ENCODE measurements at regions not wholly inside any gene's neighbourhood (a gene's known extent, or its start where the extent isn't known, plus 50 kb on each side); places are given as distances from the start of the nearest gene placed in this dataset.

DNA sequence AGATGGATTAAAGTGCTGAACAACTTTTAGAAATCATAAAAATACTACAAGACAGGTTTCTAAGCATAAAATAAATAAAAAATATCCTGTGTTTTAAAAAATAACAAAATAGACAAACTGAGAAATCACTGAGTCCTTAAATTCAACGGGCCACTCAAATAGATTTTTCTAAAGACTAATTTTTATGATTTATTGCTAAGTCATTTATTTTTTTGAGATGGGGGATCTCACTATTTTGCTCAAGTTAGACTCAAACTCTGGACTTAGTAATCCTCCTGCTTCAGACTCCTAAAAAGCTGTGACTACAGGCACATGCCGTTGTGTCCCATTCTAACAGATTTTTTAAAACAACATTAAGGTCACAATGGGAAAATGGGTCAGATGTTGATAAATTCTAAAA lies 121.0 kb upstream of the THSD7A start:
- Mint-ChIP-seq H3K4me3 (no peak overlapping the region), H3K27me3 (no peaks in the 10 kb centered on the region), H3K4me1 (ENCODE audit: low read depth) (no peaks in the 10 kb centered on the region), H3K27ac (no peak overlapping the region), H3K36me3 (no peaks in the 10 kb centered on the region), H3K9me3 (peaks cover 2% of the 10 kb centered on the region)
- no peak for DNase-seq
- intact Hi-C loops (cut with micrococcal nuclease), result no loop called here
- ChIA-PET POLR2A (no interaction called here), CTCF (no interaction called here)

GRCh38 chr7:11956991-11957390 lies 125.0 kb upstream of the THSD7A start:
- no peaks in the 10 kb centered on the region for H3K4me1 Mint-ChIP-seq (ENCODE audit: low read depth)
- no peak overlapping the region for H3K4me3 Mint-ChIP-seq
- ChIA-PET POLR2A (no interaction called here), CTCF (no interaction called here)
- H3K27ac Mint-ChIP-seq, result no peak overlapping the region
- no peak for DNase-seq
- H3K27me3 Mint-ChIP-seq, result no peaks in the 10 kb centered on the region
- H3K9me3 Mint-ChIP-seq, result no peaks in the 10 kb centered on the region
- H3K36me3 Mint-ChIP-seq, result no peaks in the 10 kb centered on the region
- intact Hi-C loops (cut with micrococcal nuclease), result no loop called here

DNA sequence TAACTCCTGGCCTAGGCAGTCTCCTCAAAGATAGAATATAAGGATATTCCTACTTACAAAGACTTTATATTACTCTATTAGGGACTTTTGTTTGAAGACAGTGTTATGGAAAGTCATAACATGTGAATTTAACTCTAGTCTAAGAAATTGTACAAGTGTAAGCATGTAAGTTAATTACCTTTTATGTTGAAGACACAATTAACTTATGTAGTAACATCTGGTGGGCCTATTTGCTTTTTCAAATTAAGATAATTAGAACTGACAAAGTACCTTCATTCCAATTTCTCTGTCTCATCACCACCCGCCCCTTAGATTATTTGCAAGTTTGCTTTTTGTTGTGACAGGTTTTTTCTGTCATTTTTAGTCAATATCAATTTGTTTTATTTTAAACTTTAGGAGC lies 126.0 kb upstream of the THSD7A start:
- Mint-ChIP-seq H3K36me3 (no peaks in the 10 kb centered on the region), H3K9me3 (no peaks in the 10 kb centered on the region), H3K27ac (no peak overlapping the region), H3K4me1 (ENCODE audit: low read depth) (no peaks in the 10 kb centered on the region), H3K27me3 (no peaks in the 10 kb centered on the region), H3K4me3 (no peak overlapping the region)
- ChIA-PET CTCF (no interaction called here), POLR2A (no interaction called here)
- intact Hi-C loops (cut with micrococcal nuclease), result no loop called here
- DNase-seq, result no peak

GRCh38 chr7:11959121-11959520 lies 127.1 kb upstream of the THSD7A start:
- intact Hi-C loops (cut with micrococcal nuclease), result no loop called here
- no peaks in the 10 kb centered on the region for H3K9me3 Mint-ChIP-seq
- DNase-seq, result no peak
- H3K4me3 Mint-ChIP-seq, result no peak overlapping the region
- ChIA-PET POLR2A (no interaction called here), CTCF (no interaction called here)
- no peaks in the 10 kb centered on the region for H3K36me3 Mint-ChIP-seq
- H3K27me3 Mint-ChIP-seq, result no peaks in the 10 kb centered on the region
- no peaks in the 10 kb centered on the region for H3K4me1 Mint-ChIP-seq (ENCODE audit: low read depth)
- no peak overlapping the region for H3K27ac Mint-ChIP-seq

- H3K9me3 Mint-ChIP-seq, result no peaks in the 10 kb centered on the region
- intact Hi-C loops (cut with micrococcal nuclease), result no loop called here
- ChIA-PET POLR2A (no interaction called here), CTCF (no interaction called here)
- no peak overlapping the region for H3K4me3 Mint-ChIP-seq
- no peak overlapping the region for H3K27ac Mint-ChIP-seq
- peaks cover 3% of the 10 kb centered on the region for H3K27me3 Mint-ChIP-seq
- no peaks in the 10 kb centered on the region for H3K4me1 Mint-ChIP-seq (ENCODE audit: low read depth)
- no peak for DNase-seq
- H3K36me3 Mint-ChIP-seq, result no peaks in the 10 kb centered on the region
Measured at GRCh38 chr7:11960621-11961020, 128.6 kb upstream of the THSD7A start.

- intact Hi-C loops (cut with micrococcal nuclease), result no loop called here
- Mint-ChIP-seq H3K9me3 (peaks cover 15% of the 10 kb centered on the region), H3K36me3 (no peaks in the 10 kb centered on the region), H3K27ac (no peak overlapping the region), H3K27me3 (peaks cover under 1% of the 10 kb centered on the region), H3K4me1 (ENCODE audit: low read depth) (no peaks in the 10 kb centered on the region), H3K4me3 (no peak overlapping the region)
- ChIA-PET POLR2A (no interaction called here), CTCF (no interaction called here)
- DNase-seq, result no peak
Measured at GRCh38 chr7:11969643-11970042, 137.6 kb upstream of the THSD7A start.

- ChIA-PET CTCF (no interaction called here), POLR2A (no interaction called here)
- Mint-ChIP-seq H3K36me3 (no peaks in the 10 kb centered on the region), H3K27ac (no peak overlapping the region), H3K27me3 (no peaks in the 10 kb centered on the region), H3K4me1 (ENCODE audit: low read depth) (no peaks in the 10 kb centered on the region), H3K4me3 (no peak overlapping the region), H3K9me3 (peaks cover 15% of the 10 kb centered on the region)
- DNase-seq, result no peak
- intact Hi-C loops (cut with micrococcal nuclease), result no loop called here
Measured at GRCh38 chr7:11970132-11970531, 138.1 kb upstream of the THSD7A start.

GRCh38 chr7:11985376-11985775 lies 153.4 kb upstream of the THSD7A start:
- H3K4me1 Mint-ChIP-seq (ENCODE audit: low read depth), result no peaks in the 10 kb centered on the region
- H3K27me3 Mint-ChIP-seq, result no peaks in the 10 kb centered on the region
- no peak overlapping the region for H3K4me3 Mint-ChIP-seq
- no peak overlapping the region for H3K27ac Mint-ChIP-seq
- ChIA-PET CTCF (no interaction called here), POLR2A (no interaction called here)
- DNase-seq, result no peak
- intact Hi-C loops (cut with micrococcal nuclease), result no loop called here
- H3K9me3 Mint-ChIP-seq, result peaks cover 9% of the 10 kb centered on the region
- H3K36me3 Mint-ChIP-seq, result no peaks in the 10 kb centered on the region

GRCh38 chr7:11985971-11986370 lies 154.0 kb upstream of the THSD7A start:
- Mint-ChIP-seq H3K9me3 (peaks cover 9% of the 10 kb centered on the region), H3K27me3 (no peaks in the 10 kb centered on the region), H3K4me3 (no peak overlapping the region), H3K36me3 (no peaks in the 10 kb centered on the region), H3K4me1 (ENCODE audit: low read depth) (no peaks in the 10 kb centered on the region), H3K27ac (no peak overlapping the region)
- no peak for DNase-seq
- ChIA-PET CTCF (no interaction called here), POLR2A (no interaction called here)
- intact Hi-C loops (cut with micrococcal nuclease), result no loop called here

GRCh38 chr7:11988186-11988585 lies 156.2 kb upstream of the THSD7A start:
- CTCF ChIA-PET, result no interaction called here
- H3K4me3 Mint-ChIP-seq, result no peak overlapping the region

GRCh38 chr7:12002428-12002827 lies 170.4 kb upstream of the THSD7A start:
- H3K9me3 Mint-ChIP-seq, result no peaks in the 10 kb centered on the region
- no peaks in the 10 kb centered on the region for H3K36me3 Mint-ChIP-seq
- intact Hi-C loops (cut with micrococcal nuclease), result no loop called here
- ChIA-PET POLR2A (no interaction called here), CTCF (interaction anchor here (0.8 kb wide), 1 partner anchor 10 kb away, joined by 3 read pairs; no protein-coding TSS in a partner anchor)
- no peaks in the 10 kb centered on the region for H3K27me3 Mint-ChIP-seq
- no peak overlapping the region for H3K4me3 Mint-ChIP-seq
- H3K4me1 Mint-ChIP-seq (ENCODE audit: low read depth), result no peaks in the 10 kb centered on the region
- no peak overlapping the region for H3K27ac Mint-ChIP-seq
- DNase-seq, result no peak

More at GRCh38 chr7:11988186-11988585, 156.2 kb upstream of the THSD7A start:
- H3K27me3 Mint-ChIP-seq, result no peaks in the 10 kb centered on the region
- no peaks in the 10 kb centered on the region for H3K36me3 Mint-ChIP-seq
- intact Hi-C loops (cut with micrococcal nuclease), result no loop called here
- POLR2A ChIA-PET, result no interaction called here
- DNase-seq, result no peak
- H3K27ac Mint-ChIP-seq, result no peak overlapping the region
- peaks cover 5% of the 10 kb centered on the region for H3K9me3 Mint-ChIP-seq
- H3K4me1 Mint-ChIP-seq (ENCODE audit: low read depth), result no peaks in the 10 kb centered on the region

DNA sequence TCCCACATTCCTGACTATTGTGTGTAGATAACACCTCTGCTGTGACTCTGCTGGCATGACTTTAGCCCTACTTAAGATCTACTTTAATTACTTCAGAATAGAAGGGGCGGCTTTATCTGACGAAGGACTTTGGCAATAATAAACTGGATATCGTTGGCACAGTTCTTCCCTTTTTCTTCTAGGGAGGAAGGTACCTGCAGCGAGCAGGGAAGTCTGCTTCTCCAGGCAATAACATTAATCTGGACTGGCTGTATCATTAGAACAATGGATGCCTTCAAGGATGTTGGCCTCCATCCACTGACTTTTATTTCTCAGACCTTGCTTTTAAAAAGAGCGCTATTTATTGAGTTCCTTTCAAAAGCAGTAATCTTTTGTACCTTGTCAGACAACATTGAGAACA lies 172.6 kb upstream of the THSD7A start:
- Mint-ChIP-seq H3K4me3 (no peak overlapping the region), H3K27me3 (no peaks in the 10 kb centered on the region), H3K27ac (no peak overlapping the region), H3K36me3 (no peaks in the 10 kb centered on the region), H3K4me1 (ENCODE audit: low read depth) (no peaks in the 10 kb centered on the region), H3K9me3 (no peaks in the 10 kb centered on the region)
- no peak for DNase-seq
- ChIA-PET POLR2A (no interaction called here), CTCF (no interaction called here)
- intact Hi-C loops (cut with micrococcal nuclease), result no loop called here

DNA sequence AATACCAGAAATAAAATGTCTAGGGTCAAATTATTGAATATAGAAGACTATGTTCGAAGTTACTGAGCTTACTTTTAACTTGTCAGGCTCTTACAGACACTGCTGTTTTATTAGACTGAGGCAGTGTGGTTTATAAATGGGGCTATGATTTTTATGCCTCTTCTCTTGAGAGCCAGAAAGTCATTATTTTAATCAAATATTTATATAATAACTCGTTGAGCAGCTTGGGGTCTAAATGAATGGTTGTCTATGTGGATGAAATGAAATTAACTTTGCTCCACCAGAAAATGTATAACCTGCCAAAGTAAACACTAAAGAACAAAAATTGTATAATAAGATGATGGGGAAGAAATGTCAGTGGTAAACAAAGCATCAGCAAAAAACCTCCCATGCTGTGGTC lies 175.6 kb upstream of the THSD7A start:
- DNase-seq, result no peak

GRCh38 chr7:12013983-12014382 lies 182.0 kb upstream of the THSD7A start:
- no peak for DNase-seq
- Mint-ChIP-seq H3K27me3 (no peaks in the 10 kb centered on the region), H3K36me3 (no peaks in the 10 kb centered on the region), H3K9me3 (no peaks in the 10 kb centered on the region), H3K4me1 (ENCODE audit: low read depth) (no peaks in the 10 kb centered on the region), H3K4me3 (no peak overlapping the region), H3K27ac (no peak overlapping the region)
- CTCF ChIA-PET, result no interaction called here
- POLR2A ChIA-PET, result no interaction called here
- intact Hi-C loops (cut with micrococcal nuclease), result no loop called here

More for the DNA sequence above, 175.6 kb upstream of the THSD7A start:
- no peaks in the 10 kb centered on the region for H3K36me3 Mint-ChIP-seq
- ChIA-PET CTCF (no interaction called here), POLR2A (no interaction called here)
- H3K27me3 Mint-ChIP-seq, result no peaks in the 10 kb centered on the region
- no peak overlapping the region for H3K27ac Mint-ChIP-seq
- no peak overlapping the region for H3K4me3 Mint-ChIP-seq
- intact Hi-C loops (cut with micrococcal nuclease), result no loop called here
- no peaks in the 10 kb centered on the region for H3K4me1 Mint-ChIP-seq (ENCODE audit: low read depth)
- H3K9me3 Mint-ChIP-seq, result no peaks in the 10 kb centered on the region
